SK-N-MC (cell line): ENCODE measurements at regions not wholly inside any gene's neighbourhood (a gene's known extent, or its start where the extent isn't known, plus 50 kb on each side); places are given as distances from the start of the nearest gene placed in this dataset.
"Not testable (repeated sequence)": the region's sequence is repeated elsewhere in the genome, so short reads cannot be mapped to it uniquely, and the experiment has no call there.

ENCODE experiments used
- DNase-seq: peaks from one replicate; pipeline ENCODE4 v3.0.0-alpha.2; 2011; ENCODE audit warnings: low read depth, low spot score
- H3K27ac ChIP-seq: fragments of 200-600 bp; sonication (generic); 2 replicates; pipeline ENCODE4 v1.5.1; 2016; ENCODE audit warnings: mixed run types
- H3K36me3 ChIP-seq: fragments of 200-600 bp; sonication (generic); 2 replicates; pipeline ENCODE4 v1.6.1; 2017; ENCODE audit warnings: antibody characterized with exemption, low read length, mixed read lengths; ENCODE audit not compliant: insufficient read depth
- H3K4me3 ChIP-seq: fragments of 200-600 bp; sonication (generic); 2 replicates; pipeline ENCODE4 v1.5.1; 2016
- H3K9ac ChIP-seq: fragments of 200-600 bp; sonication (generic); 2 replicates; pipeline ENCODE4 v1.8.0; 2017; ENCODE audit warnings: mixed run types, mixed read lengths; ENCODE audit not compliant: insufficient read length
- H3K9me3 ChIP-seq: fragments of 200-600 bp; sonication (generic); 2 replicates; pipeline ENCODE4 v1.6.1; 2017; ENCODE audit warnings: low read depth, mild to moderate bottlenecking, antibody characterized with exemption, low read length, moderate library complexity, mixed read lengths
- EZH2 ChIP-seq: fragments of 200-600 bp; sonication (generic); IDR thresholded peaks from one replicate; pipeline ENCODE4 v1.6.1; 2017; ENCODE audit warnings: antibody characterized with exemption
- FOXP2 ChIP-seq: optimal IDR thresholded peaks from 2 replicates; pipeline ENCODE3; 2011; ENCODE audit warnings: mild to moderate bottlenecking, moderate library complexity; ENCODE audit not compliant: insufficient read depth; ENCODE audit errors: extremely low read length, control extremely low read depth
- POLR2AphosphoS5 ChIP-seq: IDR thresholded peaks from 2 replicates; pipeline ENCODE4 v1.6.1; 2012; ENCODE audit warnings: mild to moderate bottlenecking, low read depth, low read length, borderline replicate concordance

DNA sequence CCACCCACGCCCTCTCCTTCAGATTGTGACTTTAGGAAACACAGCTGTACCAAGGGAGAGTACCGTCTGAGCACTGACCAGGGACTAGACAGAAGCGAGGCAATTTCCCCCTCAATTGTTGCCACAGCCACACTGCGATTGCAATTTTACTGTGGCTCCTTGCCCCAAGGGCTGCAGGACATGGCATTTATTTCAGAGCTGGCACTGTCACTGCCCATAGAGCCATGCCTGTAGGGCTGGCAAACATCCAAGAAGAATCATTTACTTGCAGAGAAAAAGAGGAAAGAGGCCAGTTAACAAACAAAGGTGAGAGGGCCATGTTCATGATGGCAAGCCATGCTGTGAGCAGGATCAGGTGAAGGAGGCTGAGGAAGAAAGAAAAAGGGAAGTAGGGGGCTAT, 129.6 kb downstream of the EMP1 start:
- H3K9ac ChIP-seq: no peak overlapping the region
- H3K27ac ChIP-seq: no peak overlapping the region
- no peak overlapping the region for H3K4me3 ChIP-seq
- TF ChIP-seq POLR2AphosphoS5 (no peak), EZH2 (no peak), FOXP2 (no peak)
- DNase-seq: no peak
- no peaks in the 10 kb centered on the region for H3K36me3 ChIP-seq
- H3K9me3 ChIP-seq: no peaks in the 10 kb centered on the region

- H3K36me3 ChIP-seq, H3K27ac ChIP-seq, H3K9me3 ChIP-seq, H3K4me3 ChIP-seq, DNase-seq, H3K9ac ChIP-seq: not testable (repeated sequence)
Observed at GRCh38 chr12:13325037-13325436, 128.5 kb downstream of the EMP1 start.

GRCh38 chr12:13318231-13319015, 121.9 kb downstream of the EMP1 start:
- Histone ChIP-seq H3K36me3 (no peaks in the 10 kb centered on the region), H3K9ac (no peak overlapping the region), H3K27ac (no peak overlapping the region), H3K4me3 (no peak overlapping the region), H3K9me3 (no peaks in the 10 kb centered on the region)
- TF ChIP-seq POLR2AphosphoS5 (no peak), FOXP2 (no peak), EZH2 (no peak)
- no peak for DNase-seq

DNA sequence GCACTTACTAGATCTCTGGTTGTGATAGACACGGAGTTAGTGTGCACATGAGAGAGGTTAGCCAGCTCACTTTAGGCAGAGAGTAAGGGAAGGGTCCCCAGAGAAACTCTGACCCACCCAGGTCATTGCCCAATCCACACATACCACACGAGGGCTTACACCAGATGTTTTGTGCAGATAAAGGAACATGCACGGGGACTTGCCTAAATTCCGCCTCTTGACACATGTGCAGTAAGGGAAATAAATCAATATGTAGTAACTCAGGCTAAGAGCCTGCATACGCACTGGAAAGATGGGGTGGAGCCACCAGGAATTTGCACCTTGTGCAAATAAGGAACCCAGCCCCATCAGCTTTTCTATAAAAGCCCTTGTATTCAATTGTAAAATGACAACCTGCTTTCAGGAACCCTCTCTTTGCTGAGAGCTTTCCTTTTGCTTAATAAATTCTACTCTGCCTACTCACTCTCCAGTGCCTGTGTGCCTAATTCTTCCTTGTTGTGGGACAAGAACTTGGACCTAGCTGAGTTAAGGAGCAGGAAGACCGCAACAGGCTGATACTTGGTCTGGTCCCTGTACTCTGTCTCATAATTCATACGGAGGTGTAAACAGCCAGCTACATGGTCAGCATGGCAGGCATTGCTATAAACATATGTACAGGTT, 120.2 kb downstream of the EMP1 start:
- TF ChIP-seq EZH2 (no peak), FOXP2 (no peak), POLR2AphosphoS5 (no peak)
- Histone ChIP-seq H3K36me3 (no peaks in the 10 kb centered on the region), H3K4me3 (no peak overlapping the region), H3K27ac (no peak overlapping the region), H3K9me3 (no peaks in the 10 kb centered on the region), H3K9ac (no peak overlapping the region)
- DNase-seq: no peak

DNA sequence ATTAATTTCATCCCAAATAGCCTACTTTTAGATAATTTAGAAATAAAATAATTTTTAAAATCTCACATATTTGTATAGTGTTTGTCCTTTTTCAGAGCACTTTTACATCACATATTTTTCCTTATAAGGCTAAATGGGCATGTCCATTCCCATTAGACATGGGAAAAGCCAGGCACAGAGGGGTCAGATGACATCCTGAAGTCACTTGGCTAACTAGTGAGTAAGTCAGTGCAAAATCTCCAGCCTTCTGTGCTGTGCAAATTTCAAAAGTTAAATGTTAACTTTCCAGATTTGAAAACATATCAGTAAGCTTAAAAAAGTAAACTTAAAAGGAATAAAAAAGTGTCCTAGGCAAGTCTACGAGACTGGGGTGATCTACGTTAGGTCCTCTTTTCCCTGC, 117.4 kb downstream of the EMP1 start:
- no peaks in the 10 kb centered on the region for H3K36me3 ChIP-seq
- H3K9ac ChIP-seq: no peak overlapping the region
- no peak overlapping the region for H3K4me3 ChIP-seq
- no peak overlapping the region for H3K27ac ChIP-seq
- TF ChIP-seq POLR2AphosphoS5: no peak
- no peak for TF ChIP-seq FOXP2
- TF ChIP-seq EZH2: no peak
- no peak for DNase-seq
- H3K9me3 ChIP-seq: no peaks in the 10 kb centered on the region

- TF ChIP-seq POLR2AphosphoS5: no peak
- TF ChIP-seq EZH2: no peak
- no peak for TF ChIP-seq FOXP2
- no peaks in the 10 kb centered on the region for H3K36me3 ChIP-seq
- H3K9ac ChIP-seq: no peak overlapping the region
- no peaks in the 10 kb centered on the region for H3K9me3 ChIP-seq
- H3K4me3 ChIP-seq: no peak overlapping the region
- DNase-seq: no peak
- no peak overlapping the region for H3K27ac ChIP-seq
Observed at GRCh38 chr12:13311551-13311950, 115.0 kb downstream of the EMP1 start.

DNA sequence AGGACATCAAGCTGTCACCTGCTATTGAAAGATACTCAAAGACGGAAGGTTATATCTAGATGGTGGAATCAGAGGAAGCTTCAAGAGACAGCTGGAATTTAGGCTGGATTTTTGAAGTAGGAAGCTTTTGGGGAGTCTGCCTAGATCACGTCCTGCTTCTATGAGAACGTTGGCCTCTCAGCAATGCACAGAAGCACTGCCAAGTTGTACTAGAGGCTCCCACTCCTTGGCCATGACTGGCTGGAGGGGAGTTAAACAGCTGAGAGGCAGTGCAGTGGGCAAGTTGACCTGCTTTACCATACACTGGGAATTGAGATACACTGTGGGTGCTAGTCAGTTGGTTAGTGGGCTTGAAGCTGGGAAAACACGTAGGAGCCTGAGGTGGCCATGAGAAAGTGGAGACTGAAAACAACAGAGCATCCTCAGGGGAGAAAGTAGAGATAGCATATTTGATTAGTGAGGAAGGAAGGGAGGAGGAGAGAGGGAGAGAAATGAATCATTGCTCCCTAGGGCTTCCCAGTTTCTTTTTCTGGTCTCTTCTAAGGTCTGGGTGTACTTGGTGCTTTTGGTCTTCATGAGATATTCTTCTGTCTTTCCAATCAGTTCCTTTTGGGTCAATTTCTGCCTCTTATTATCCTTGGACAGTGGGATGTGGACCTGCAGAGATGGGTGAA, 110.8 kb downstream of the EMP1 start:
- no peaks in the 10 kb centered on the region for H3K9me3 ChIP-seq
- H3K4me3 ChIP-seq: no peak overlapping the region
- H3K9ac ChIP-seq: no peak overlapping the region
- DNase-seq: no peak
- H3K27ac ChIP-seq: no peak overlapping the region
- TF ChIP-seq FOXP2: no peak
- no peak for TF ChIP-seq POLR2AphosphoS5
- TF ChIP-seq EZH2: no peak
- no peaks in the 10 kb centered on the region for H3K36me3 ChIP-seq

- no peak for TF ChIP-seq FOXP2
- TF ChIP-seq POLR2AphosphoS5: no peak
- no peak for TF ChIP-seq EZH2
- DNase-seq: no peak
- Histone ChIP-seq H3K27ac (no peak overlapping the region), H3K36me3 (no peaks in the 10 kb centered on the region), H3K4me3 (no peak overlapping the region), H3K9me3 (no peaks in the 10 kb centered on the region), H3K9ac (no peak overlapping the region)
Observed at GRCh38 chr12:13304924-13305323, 108.4 kb downstream of the EMP1 start.
